ENCODE measurements at regions not wholly inside any gene's neighbourhood (a gene's known extent, or its start where the extent isn't known, plus 50 kb on each side); places are given as distances from the start of the nearest gene placed in this dataset.

DNA sequence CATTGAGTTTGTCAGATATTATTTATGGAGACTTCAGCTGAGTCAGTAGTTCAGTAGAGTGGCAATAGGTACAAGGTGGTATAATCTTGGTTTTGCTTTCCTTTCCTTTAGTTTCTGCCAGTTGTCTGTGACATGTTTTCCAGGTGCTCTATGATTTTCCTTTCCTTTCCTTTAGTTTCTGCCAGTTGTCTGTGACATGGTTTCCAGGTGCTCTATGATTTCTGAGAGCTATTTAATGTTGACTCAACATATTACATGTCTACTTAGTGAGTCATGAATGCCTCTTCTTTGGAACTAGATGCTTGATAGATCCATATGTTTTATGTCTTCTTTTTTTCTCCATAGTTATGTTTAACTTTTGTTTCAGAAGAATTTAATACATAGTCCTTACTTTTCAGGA lies 186.4 kb upstream of the DEFB112 start:
- no peak for DNase-seq

- no peak for DNase-seq
These were observed 190.1 kb upstream of the DEFB112 start for GRCh38 chr6:50239853-50240252.

DNA sequence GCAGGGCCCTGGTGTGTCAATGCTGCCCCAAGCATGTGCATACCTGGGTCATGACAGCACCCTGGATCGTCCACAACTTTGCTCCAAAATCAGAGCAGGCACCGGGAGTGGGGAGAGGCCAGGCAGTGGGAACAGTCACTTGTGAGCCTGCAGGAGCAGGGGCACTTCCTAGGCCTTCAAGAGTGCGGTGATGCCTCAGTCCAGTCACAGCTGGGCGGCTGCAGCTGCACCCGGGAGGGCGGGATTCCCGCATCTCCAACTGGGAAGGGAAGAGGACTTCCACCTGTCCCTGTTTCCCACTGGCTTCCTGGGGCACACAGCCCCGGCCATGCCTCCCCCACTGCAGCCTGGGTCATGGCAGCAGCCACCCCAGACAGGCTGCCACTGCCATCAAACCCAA lies 191.3 kb upstream of the DEFB112 start:
- DNase-seq: no peak

DNA sequence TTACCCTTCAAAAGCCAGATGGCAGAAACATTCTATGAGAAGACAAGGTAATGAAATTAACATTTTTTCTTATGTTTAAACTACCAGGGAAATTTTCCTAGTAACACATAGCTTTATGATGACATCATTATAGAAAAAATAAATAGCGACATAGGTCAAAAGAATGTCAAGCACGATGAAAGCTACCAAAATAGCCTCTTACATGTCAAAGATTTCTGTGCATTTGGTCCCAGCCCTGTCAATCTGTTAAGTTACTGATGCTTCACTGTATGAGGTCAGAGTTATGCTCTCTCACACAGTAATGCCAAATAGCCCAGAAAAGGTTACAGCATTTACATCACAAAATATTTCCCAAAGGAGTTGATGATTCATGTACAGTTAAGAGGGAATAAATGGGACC lies 199.8 kb upstream of the DEFB112 start:
- no peak for DNase-seq

DNA sequence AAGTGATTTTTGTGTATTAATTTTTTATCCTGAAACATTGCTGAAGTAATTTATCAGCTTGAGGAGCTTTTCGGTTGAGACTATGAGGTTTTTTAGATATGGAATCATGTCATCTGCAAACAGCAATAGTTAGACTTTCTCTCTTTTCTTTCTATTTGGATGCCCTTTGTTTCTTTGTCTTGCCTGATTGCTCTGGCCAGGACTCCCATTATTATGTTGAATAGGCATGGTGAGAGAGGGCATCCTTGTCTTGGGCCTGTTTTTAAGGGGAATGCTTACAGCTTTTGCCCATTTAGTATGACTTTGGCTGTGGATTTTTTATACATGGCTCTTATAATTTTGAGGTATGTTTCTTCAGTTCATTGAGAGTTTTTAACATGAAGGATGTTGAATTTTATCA lies 207.6 kb upstream of the DEFB112 start:
- DNase-seq: no peak

- no peak for DNase-seq
These were observed 210.2 kb upstream of the DEFB112 start for GRCh38 chr6:50259903-50260302.

GRCh38 chr6:50264995-50265571 lies 215.4 kb upstream of the DEFB112 start:
- no peak for DNase-seq

DNA sequence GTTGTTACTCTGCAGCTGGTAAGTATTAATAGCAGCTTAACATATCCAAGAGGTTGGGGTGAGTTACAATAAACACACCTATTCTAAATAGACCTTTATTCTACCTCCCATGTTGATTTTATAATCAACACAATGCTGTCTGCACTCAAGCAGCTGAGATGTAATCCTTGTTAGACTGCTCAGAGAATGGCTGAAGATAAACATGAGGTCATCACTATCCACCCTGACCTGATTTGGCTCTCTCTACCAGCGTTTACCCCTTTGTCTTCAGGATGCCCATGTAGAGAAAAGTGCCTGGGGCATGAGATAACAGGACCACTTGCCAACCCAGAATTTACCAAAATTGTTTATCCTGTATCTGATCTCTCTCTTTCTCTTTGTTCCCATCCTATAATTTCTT lies 220.7 kb upstream of the DEFB112 start:
- DNase-seq: no peak

DNA sequence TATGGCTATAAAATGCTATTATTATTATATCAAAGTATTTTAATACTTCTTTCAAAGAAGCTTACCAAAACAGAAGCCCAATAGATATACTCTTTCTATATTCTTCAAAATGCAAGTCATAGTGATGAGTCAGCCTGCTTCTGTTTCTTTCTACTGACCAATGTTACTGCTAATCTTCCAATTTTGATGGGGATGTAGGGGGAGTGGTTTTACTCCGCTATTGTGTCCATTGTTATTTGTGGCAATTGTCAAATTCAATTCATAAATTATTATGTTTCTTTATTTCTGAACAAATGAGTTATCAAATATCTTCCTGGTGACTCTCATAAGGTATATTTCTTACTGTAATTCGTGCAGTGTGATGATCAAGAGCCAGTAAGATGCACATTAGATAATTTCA lies 221.5 kb upstream of the DEFB112 start:
- no peak for DNase-seq

DNA sequence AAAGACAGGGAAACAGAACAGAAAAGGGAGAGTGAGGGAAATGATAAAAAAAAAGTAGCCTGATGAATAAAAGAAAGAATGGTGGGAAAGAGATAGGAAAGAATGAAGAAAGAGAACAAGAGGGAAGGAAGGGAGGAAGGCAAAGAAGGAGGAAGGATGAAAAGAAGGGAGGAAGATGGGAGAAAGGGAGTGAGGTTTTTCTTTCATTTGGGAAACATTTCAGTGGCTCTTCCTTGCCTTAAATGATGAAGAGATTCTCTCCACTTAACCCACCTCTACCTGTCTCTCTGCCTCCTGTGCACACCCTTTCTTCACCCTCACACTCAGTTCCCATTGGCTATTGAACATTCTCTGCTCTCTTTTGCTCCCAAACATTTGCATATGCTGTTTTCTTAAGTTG lies 222.1 kb upstream of the DEFB112 start:
- no peak for DNase-seq

DNA sequence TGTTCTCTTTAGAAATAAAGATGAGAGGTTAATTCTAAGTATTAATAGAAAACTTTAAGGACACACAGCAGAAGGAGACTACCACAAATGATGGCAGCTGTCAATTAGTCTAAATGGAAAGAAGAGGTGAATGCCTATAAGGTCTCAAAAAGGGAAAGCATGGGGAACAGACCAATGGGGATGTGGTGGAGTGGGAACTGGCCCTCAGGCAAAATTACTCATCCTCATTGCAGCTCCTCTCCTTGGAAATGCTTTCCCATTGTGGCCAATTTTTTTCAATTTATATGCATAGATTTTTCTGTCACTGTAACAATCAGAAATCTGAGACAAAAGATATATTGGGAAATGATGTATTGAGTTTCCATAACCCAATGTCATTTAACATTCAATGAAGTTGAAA lies 222.9 kb upstream of the DEFB112 start:
- DNase-seq: no peak

GRCh38 chr6:50276771-50277261 lies 227.1 kb upstream of the DEFB112 start:
- DNase-seq: no peak

- no peak for DNase-seq
These were observed 228.0 kb upstream of the DEFB112 start for GRCh38 chr6:50277774-50278173.

DNA sequence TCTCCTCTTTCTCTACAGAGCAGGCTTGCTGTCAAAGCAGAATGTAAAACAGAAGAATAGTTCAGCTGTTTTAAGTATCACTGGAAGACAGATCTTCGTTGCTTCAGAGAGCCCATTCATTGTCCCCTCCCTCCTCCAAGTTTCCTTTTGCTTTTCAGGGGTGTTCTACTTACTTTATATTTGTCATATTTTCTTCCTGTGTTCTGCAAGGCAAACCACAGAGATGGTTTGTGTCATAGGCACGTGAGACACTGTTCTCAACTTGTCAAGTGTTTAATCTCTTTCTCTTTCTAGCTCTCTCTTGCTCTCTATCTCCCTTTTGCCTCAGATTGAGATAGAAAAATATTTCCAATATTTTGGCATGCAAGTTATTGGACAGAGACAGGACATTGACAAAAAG lies 228.9 kb upstream of the DEFB112 start:
- DNase-seq: no peak

DNA sequence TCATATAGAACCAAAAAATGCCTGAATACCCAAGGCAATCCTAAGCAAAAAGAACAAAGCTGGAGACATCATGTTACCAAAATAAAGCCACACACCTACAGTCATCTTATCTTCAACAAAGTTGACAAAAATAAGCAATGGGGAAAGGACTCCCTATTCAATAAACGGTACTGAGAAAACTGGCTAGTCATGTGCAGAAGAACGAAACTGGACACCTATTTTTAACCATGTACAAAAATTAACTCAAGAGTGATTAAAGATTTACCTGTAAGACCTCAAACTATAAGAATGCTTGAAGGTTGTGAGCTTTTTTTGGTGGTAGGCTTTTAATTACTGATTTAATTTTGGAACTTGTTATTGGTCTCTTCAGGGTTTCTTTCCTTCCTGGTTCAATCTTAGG lies 236.0 kb upstream of the DEFB112 start:
- no peak for DNase-seq

- no peak for DNase-seq
These were observed 238.5 kb upstream of the DEFB112 start for GRCh38 chr6:50288241-50288640.

DNA sequence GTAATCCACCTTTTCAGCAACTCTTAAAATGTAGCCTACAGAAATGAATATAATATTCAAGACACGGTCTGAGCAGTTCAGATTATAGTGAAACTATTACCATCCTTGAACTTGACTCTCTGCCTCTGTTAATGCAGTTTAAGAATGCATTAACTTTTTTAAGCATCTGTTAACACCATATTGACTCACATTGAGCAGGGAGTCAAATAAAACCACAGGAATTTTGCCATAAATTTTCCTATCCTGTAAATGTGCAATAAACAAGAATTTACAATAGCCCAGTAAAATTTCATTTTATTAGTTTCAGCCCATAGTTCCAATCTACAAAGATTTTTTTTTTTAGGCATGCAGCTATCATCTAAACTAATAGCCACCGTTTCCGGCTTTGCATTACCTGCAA lies 239.2 kb upstream of the DEFB112 start:
- no peak for DNase-seq

GRCh38 chr6:50289366-50289765 lies 239.6 kb upstream of the DEFB112 start:
- no peak for DNase-seq

GRCh38 chr6:50301307-50301706 lies 251.6 kb upstream of the DEFB112 start:
- DNase-seq: no peak

DNA sequence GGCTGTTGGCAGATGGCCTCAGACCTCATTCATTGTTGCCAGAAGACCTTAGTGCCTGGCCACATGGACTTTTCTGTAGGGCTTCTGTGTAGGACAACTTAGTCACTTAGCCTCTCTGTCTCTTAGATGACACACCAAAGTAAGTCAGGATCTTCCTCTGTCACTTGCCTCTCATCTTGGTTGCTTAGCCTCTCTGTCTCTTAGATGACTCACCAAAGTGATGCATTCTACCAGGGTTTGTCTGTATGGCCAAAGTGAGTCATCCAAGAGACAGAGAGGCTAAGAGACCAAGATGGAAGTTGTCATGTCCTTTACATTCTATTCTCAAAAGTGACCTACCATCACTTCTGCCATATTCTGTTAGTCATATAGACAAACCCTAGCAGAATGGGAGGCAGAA lies 255.9 kb upstream of the DEFB112 start:
- DNase-seq: no peak

- no peak for DNase-seq
These were observed 268.8 kb upstream of the DEFB112 start for GRCh38 chr6:50318536-50318935.

DNA sequence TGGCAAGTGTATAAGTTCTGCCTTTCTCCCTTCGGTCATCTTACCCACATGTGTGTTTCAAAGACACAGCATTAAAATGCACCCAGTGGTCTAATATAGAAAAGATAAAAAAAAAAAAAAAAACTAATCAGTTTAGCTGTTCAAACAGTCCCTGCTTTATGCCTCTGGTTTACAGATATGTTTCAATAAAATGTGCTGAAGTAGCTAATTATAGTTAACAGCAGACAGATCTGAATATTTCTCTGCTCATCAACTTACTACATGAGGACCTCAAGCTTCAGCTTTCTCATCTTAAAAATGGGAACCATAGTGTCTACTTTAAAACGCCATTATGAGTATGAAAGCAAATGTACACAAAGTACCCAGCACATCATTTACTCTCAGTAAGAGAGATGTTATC lies 280.6 kb upstream of the DEFB112 start:
- no peak for DNase-seq

DNA sequence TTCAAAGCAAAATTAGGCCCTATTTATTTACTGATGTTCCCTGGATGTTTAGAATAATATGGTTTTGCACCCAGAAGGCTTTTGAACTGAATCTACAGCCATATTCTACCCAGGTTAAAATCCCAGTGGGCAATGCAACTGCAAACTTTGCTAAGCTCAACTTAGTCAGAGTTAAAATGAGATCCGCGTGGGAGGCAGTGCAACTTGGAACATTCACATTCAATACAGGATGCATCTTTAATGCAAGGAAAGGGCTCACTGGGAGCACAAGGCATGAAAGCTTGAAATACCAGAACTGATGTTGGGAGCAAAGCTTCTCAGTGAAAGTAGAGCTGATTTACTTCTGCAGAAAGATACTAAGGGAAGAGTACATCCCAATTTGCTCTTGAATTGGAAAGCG lies 281.2 kb upstream of the DEFB112 start:
- no peak for DNase-seq

GRCh38 chr6:50333696-50334095 lies 284.0 kb upstream of the DEFB112 start:
- DNase-seq: no peak

DNA sequence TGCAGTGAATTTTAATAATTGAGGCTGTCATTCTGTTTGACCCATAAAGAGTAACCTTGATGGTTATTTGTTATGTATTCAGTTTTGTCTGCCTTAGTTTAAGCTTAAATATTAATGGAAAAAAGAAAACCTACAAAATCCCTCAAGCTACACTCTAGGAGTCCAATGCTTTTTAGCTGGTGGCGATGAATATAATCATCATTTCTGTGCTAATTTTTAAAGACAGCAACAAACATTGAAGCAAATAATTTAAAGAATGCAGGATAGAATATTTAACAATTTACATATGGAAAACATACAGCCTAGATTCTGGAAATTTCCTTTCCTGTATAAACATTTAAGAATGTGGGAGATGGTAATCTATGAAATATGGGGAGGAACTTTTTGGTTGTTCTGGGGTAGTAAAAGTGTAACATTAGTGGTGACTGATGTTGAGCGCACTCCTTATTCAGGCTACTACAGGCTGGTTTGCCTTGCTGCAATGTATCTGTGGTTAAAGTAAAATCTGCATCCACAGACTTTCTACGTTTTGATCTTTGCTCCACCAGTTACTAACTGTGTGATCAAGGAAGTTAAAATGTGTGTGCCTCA lies 287.9 kb upstream of the DEFB112 start:
- no peak for DNase-seq
